H54 (cell line): ENCODE measurements at regions not wholly inside any gene's neighbourhood (a gene's known extent, or its start where the extent isn't known, plus 50 kb on each side); places are given as distances from the start of the nearest gene placed in this dataset.
A peak's percentile ranks its signal among the peaks of the same experiment; 100 is the strongest.

Source experiments
- DNase-seq: peaks from one replicate; pipeline ENCODE4 v3.0.0; 2011; ENCODE audit warnings: low spot score, mixed read lengths; ENCODE audit not compliant: insufficient read length
- FAIRE-seq: peaks from 3 replicates; lab custom pipeline; 2011; peaks lifted over from hg19 to GRCh38; lab: Jason Lieb, UNC
- POLR2A ChIP-seq: IDR thresholded peaks from 2 replicates; pipeline ENCODE4 v1.6.1; 2011; ENCODE audit warnings: low read depth, mild to moderate bottlenecking, low read length

DNA sequence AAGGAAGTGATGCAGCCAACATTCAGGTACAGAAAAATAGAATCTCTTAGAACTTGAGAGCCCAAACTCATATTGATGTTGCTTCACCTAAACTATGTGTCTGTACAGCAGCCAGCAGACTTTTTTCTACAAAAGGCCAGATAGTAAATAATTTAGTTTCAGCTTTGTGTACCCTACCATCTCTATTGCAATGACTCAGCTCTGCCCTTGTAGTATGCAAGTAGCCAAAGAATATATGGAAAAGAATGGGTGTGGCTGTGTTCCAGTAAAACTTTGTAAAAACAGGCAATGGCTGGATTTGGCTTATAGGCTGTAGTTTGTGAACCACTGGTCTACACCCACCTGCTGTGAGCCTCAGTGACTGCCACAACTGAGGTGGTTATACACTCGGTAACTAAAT is 392.5 kb upstream of the RARB start:
- DNase-seq (no peak), FAIRE-seq (no peak)
- no peak for TF ChIP-seq POLR2A

DNA sequence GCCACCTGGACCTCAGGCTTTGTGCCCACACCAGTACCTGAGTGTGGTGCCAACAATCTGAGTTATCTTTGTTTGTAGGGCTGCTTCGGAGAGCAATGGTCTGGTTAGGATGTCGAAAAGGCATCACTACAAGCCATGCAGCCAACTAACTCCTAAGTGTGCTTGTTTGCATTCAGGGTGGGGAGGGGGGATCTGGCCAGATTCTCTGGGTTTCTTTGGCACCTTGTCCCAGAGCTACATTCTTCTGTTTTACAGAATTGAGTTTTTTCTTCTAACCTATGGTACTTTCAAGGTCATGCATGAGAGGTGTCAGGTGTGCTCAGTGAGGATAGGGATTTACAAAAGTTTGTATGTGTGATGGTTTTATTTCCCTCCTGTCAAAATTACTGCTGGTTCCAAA is 391.4 kb upstream of the RARB start:
- DNase-seq (no peak), FAIRE-seq (no peak)
- no peak for TF ChIP-seq POLR2A

DNA sequence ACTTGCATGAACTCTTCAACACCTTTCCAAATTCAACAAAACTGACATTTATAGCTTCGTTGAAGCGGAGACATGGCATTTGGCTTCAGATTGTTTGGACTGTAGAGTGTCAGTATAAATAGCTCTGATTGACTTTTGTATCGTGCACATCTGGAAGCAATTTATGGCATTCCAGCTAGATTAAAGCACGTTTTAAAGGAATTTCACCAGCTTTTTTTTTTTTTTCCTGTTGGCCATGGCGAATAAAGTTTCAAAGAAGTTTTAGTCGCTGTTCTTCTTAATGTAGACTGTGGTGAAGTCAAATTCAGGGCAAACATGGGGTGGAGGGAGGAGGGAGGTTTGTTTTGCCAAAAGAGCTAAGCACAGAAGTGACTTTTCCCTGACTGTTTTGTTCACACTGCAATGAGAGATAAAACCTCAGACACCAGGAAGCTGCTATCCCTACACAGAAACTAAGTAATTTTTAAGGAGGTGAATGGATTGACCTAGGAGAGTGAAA is 391.0 kb upstream of the RARB start:
- FAIRE-seq (no peak), DNase-seq (no peak)
- TF ChIP-seq POLR2A = no peak

DNA sequence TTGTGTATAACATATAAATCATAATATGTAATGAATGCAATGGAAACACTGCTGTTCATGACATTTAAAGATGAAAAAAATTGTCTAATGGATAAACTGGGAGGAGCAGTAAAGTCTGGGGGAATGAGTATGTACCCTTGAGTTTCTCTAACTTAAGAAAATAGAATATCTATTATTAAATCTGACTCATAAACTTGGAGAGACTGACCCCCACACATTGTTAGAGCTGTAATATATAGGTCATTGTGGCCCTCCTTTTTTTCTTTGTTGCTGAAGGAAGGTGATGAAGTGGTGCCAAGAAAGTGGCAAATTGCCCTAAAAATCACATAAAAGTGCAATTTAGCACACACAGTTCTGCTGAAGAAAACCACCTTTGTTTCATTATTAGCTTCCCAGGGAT is 389.8 kb upstream of the RARB start:
- DNase-seq (no peak), FAIRE-seq (no peak)
- TF ChIP-seq POLR2A = no peak

DNA sequence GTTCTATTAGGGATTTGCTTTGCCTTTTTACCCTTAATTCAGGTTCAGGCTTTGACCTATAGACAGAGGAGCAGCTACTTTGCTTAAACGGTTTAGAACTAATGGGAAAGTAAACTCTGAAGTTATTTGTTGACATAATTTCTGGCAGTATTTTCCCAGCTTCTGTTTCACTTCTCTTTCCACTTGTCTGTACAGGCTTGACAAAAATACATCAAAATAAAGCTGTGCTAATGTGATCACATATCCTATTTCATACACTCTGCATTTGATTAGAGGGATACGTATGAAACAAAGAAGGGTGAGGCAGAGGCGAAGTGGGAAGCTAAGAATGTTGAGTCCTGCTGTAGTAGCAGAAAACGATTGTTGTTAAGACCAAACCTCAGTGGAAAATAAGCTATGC is 389.1 kb upstream of the RARB start:
- FAIRE-seq (no peak), DNase-seq (no peak)
- no peak for TF ChIP-seq POLR2A

DNA sequence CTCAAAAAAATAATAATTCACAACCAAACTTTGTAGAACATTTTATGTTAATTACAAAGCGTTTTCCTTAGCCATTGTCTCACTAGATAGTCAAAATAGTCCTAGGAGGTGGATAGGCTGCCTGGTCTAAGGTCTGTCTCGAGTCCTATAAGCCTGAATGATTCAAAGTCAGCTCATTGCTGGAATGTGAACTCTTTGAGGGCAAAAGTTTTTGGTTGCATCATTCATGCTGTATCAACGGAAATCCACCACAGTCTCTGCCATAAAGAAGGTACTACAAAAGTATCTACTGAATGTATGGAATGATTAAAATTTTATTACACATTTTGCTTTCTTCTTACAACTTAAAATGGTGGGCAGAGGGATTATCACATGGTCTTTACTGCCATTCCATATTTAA is 387.3 kb upstream of the RARB start:
- FAIRE-seq = no peak

DNA sequence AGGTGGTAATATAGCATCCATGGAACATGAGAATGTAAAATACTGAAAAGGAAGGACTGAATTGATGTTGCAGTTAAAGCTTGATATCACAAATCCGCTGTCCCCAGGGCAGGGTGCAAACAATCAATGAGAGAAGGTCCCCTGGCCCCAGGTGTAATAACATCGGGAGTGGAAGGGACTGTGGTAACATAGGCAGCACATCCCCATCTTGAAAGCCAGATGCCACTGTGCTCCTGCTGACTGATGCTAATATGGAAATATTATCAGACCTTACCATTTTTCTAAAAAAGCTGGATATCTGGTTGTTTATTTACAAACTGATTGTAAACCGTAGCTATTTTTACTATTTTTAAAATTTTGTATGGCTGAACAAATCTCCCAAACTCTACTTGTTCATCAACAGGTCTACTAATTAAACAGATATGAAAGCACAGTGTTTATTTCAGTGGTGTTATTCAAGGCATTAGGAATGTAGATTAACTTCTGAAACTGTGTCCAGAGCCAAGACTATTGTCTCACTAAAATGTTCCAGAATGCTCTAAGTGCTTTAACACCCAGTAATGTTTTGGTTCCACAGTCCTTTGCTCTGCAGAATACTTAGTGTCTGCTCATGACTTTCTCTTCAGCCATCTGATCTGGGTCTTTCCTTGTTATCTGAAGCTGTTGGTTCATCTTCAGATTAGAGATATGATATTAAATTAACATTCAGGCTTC is 386.0 kb upstream of the RARB start:
- no peak for TF ChIP-seq POLR2A
- no peak for DNase-seq
- FAIRE-seq = no peak

More for the DNA sequence above, 387.3 kb upstream of the RARB start:
- DNase-seq = no peak
- no peak for TF ChIP-seq POLR2A

DNA sequence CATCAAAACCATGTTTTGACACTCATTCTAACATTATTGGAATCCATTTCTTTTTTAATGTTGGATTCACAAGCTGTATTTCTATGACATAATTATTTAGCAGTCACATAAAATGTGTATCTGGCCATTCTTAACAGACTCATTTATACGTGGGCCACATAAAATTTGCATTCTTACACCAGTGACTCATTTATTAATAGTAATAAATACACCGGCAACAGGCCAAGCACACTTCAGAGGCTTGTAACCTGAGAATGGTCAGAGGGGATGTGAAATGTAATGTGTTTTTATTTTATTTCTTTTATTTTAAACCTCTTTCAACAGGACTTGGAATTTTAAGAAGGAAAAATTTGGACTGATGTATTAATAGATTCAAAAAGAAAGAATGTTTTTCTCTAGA is 384.9 kb upstream of the RARB start:
- TF ChIP-seq POLR2A = no peak
- DNase-seq (no peak), FAIRE-seq (no peak)

DNA sequence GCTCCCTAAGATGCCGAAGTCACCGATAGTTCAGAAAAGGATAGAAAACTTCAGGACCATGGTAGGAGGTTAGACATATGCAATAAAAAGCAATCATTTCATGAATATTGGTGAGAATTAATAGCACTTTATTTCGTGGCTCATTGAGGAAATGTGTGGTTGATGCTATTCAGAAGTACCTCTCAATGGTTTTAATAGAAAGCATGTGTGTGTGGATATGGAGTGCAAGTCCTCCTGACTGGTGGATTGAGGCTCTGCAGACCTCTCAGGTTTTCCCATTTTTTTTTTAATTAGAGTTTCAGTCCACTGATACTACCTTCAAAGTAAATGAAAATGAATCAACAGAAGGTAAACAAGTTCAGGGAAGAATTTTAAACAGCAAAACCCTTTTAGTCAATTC is 384.3 kb upstream of the RARB start:
- TF ChIP-seq POLR2A = no peak
- no peak for FAIRE-seq
- no peak for DNase-seq

DNA sequence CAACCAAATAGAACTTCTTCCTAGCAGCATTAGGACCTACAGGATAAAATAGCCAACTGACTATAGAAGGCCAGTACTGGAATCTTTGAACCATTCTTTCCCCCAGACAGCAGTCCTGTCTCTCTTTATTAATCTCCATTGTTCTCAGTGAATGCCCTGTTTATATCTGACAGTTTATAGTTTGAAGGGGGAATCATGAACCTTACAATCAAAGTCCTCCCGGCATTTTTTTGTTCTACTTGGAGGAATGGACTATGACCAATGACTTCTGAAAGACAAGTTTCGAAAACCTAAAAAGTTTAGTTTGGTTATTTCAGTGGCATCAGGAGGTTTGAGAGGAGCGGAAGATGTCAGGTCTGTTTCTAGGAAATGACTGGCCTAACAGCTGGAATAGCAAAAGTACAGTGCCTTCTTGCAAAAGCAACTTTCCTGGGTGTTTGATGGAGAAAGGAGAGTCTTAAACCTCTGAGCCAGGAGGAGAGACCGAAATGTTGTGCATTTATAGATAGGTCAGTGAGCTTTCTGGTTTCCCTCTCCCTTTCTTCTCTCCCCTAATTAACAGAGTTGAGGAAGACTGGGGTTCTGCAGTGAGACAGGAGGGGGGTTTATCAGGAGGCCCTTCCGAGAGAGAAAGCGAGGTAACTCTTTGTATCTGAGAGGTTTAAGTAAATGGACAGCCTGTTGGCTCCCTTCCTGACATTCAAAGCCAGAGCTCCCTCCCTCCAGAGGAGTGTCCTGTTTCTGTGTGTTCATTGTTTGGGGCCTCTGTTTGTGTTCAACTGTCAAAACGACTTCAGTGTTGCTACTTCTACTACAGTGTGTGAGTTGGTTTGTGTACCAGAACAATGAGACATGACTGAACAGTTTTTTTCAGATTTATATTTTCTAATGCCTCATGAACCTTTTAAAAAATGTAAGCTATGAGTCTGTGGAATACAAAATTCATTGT is 383.0 kb upstream of the RARB start:
- DNase-seq = no peak
- no peak for FAIRE-seq
- no peak for TF ChIP-seq POLR2A

DNA sequence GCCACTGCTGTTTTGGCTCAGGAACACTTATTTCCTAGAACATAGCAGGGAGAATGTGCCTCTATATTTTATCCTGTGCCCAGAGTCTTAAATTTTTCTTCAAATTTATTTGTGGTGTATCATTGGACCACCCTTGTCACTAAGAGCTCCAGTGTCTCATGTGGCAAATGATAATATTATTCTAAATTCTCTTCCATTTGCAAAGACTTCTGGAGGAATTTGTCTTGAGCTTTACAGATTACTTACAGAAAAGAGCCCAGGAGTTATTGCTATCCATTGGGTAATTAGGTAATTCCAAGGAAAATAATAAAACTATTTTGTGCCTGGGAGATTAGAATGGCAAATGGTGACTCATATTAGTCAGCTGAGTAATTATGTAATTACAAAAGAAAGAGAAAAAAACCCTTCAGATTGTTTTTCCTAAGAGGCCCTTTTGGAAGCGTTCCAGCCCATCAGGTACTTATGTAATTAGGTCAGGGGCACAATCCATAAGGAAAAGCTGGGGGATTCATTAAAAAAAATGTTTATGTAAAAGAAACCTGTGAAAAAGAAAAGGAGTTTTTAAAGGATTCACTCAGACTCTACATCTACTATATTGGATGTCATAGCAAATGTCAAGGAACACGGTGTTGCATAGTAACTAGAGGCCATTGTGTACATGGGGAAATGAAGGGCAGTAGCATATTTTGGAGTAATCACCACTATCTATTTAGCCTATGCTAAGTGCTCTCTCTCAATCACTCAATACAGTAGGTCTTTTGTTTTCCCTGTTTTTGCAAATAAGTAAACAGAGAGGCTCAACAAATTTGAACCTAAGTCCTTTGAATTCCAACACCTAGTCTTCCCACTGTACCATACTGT is 380.9 kb upstream of the RARB start:
- FAIRE-seq (no peak), DNase-seq (no peak)
- no peak for TF ChIP-seq POLR2A

DNA sequence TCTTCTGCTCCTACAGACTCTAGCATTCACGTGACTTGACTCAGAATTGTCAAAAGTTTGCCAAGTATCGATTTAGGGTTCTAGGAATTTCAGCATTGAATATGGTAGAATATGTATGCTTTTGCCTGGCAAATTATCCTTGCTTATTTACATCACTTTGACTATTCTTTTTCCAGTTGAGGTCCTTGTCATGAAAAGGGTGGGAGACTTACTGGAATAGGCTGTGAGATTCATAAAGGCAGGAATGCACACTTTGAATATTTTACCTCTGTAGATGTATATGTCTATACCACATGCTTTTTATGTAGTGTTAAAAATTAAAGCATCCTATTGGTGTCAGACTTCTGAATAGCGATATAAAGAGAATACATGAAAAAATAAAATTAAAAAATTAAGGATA is 378.8 kb upstream of the RARB start:
- DNase-seq (no peak), FAIRE-seq (no peak)
- TF ChIP-seq POLR2A = no peak

DNA sequence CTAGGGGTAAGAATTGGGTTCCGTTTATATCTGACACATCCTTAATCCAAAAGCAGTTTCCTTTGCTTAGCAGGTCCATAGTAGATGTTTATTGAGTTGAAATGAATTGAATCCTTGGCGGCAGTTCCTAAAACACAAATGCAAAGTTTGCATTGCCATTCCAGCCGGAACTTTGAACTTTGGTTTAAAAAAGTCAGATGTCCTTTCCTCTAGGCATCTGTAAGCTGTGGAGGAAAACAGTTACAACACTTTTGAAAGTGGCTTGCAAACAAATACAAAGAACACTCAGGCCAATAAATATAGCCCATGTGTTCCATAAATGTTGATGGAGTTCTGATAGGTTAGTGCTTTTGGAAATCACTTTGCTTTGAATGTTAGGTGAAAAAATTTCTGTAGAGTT is 374.7 kb upstream of the RARB start:
- no peak for TF ChIP-seq POLR2A
- no peak for DNase-seq
- FAIRE-seq = peak; percentile 20
